Activated CD8-positive, alpha-beta memory T cell treated with anti-CD3 and anti-CD28 coated beads, Interleukin-2, amount 50 U/mL, for 1 hour (primary cell): ENCODE measurements at regions not wholly inside any gene's neighbourhood (a gene's known extent, or its start where the extent isn't known, plus 50 kb on each side); places are given as distances from the start of the nearest gene placed in this dataset.
"Not testable (repeated sequence)": the region's sequence is repeated elsewhere in the genome, so short reads cannot be mapped to it uniquely, and the experiment has no call there.

Source experiments
- DNase-seq: peaks from one replicate; pipeline ENCODE4 v3.0.0-alpha.2; 2020; ENCODE audit errors: extremely low read depth

GRCh38 chr4:11860996-11861395 lies 432.3 kb upstream of the HS3ST1 start:
- no peak for DNase-seq

GRCh38 chr4:11857881-11858280 lies 429.2 kb upstream of the HS3ST1 start:
- DNase-seq, result no peak

GRCh38 chr4:11847167-11847566 lies 418.5 kb upstream of the HS3ST1 start:
- no peak for DNase-seq

- no peak for DNase-seq
Observed at GRCh38 chr4:11843927-11844326, 415.2 kb upstream of the HS3ST1 start.

GRCh38 chr4:11843340-11843739 lies 414.6 kb upstream of the HS3ST1 start:
- DNase-seq, result no peak

- no peak for DNase-seq
Observed at GRCh38 chr4:11842620-11843263, 414.0 kb upstream of the HS3ST1 start.

- no peak for DNase-seq
Observed at GRCh38 chr4:11839889-11840288, 411.2 kb upstream of the HS3ST1 start.

- DNase-seq, result no peak
Observed at GRCh38 chr4:11831739-11832138, 403.0 kb upstream of the HS3ST1 start.

GRCh38 chr4:11824566-11824965 lies 395.9 kb upstream of the HS3ST1 start:
- DNase-seq, result no peak

GRCh38 chr4:11821772-11822430 lies 393.2 kb upstream of the HS3ST1 start:
- no peak for DNase-seq

GRCh38 chr4:11817088-11817487 lies 388.4 kb upstream of the HS3ST1 start:
- DNase-seq, result no peak

GRCh38 chr4:11814758-11815157 lies 386.1 kb upstream of the HS3ST1 start:
- DNase-seq, result no peak

- DNase-seq, result no peak
Observed at GRCh38 chr4:11813951-11814446, 385.3 kb upstream of the HS3ST1 start.

GRCh38 chr4:11811521-11811920 lies 382.8 kb upstream of the HS3ST1 start:
- DNase-seq, result not testable (repeated sequence)

- no peak for DNase-seq
Observed at GRCh38 chr4:11805842-11806241, 377.1 kb upstream of the HS3ST1 start.

GRCh38 chr4:11801466-11802446 lies 373.1 kb upstream of the HS3ST1 start:
- DNase-seq, result no peak

- DNase-seq, result no peak
Observed at GRCh38 chr4:11799196-11799595, 370.5 kb upstream of the HS3ST1 start.

GRCh38 chr4:11791797-11792196 lies 363.1 kb upstream of the HS3ST1 start:
- DNase-seq, result no peak

GRCh38 chr4:11790230-11790629 lies 361.5 kb upstream of the HS3ST1 start:
- DNase-seq, result no peak

GRCh38 chr4:11783588-11783987 lies 354.9 kb upstream of the HS3ST1 start:
- no peak for DNase-seq

GRCh38 chr4:11782859-11783258 lies 354.2 kb upstream of the HS3ST1 start:
- DNase-seq, result no peak

- no peak for DNase-seq
Observed at GRCh38 chr4:11777447-11777846, 348.8 kb upstream of the HS3ST1 start.
